ENCODE measurements at regions not wholly inside any gene's neighbourhood (a gene's known extent, or its start where the extent isn't known, plus 50 kb on each side); places are given as distances from the start of the nearest gene placed in this dataset.

GRCh38 chr11:71201936-71202597, 50.3 kb downstream of the SHANK2 start:
- no peak for DNase-seq (ENCODE audit: low read depth, low spot score)

- DNase-seq (ENCODE audit: low read depth, low spot score) = no peak
Observed at GRCh38 chr11:71201231-71201630, 51.1 kb downstream of the SHANK2 start.

GRCh38 chr11:71200761-71201160, 51.6 kb downstream of the SHANK2 start:
- no peak for DNase-seq (ENCODE audit: low read depth, low spot score)

GRCh38 chr11:71200172-71200716, 52.1 kb downstream of the SHANK2 start:
- no peak for DNase-seq (ENCODE audit: low read depth, low spot score)

GRCh38 chr11:71199226-71199820, 53.1 kb downstream of the SHANK2 start:
- DNase-seq (ENCODE audit: low read depth, low spot score) = no peak

- DNase-seq (ENCODE audit: low read depth, low spot score) = no peak
Observed at GRCh38 chr11:71198823-71199165, 53.6 kb downstream of the SHANK2 start.

GRCh38 chr11:71198141-71198822, 54.1 kb downstream of the SHANK2 start:
- DNase-seq (ENCODE audit: low read depth, low spot score) = no peak

GRCh38 chr11:71197096-71197495, 55.3 kb downstream of the SHANK2 start:
- DNase-seq (ENCODE audit: low read depth, low spot score) = no peak

- DNase-seq (ENCODE audit: low read depth, low spot score) = no peak
Observed at GRCh38 chr11:71194710-71195109, 57.7 kb downstream of the SHANK2 start.

- no peak for DNase-seq (ENCODE audit: low read depth, low spot score)
Observed at GRCh38 chr11:71193431-71193830, 58.9 kb downstream of the SHANK2 start.

GRCh38 chr11:71192629-71193028, 59.7 kb downstream of the SHANK2 start:
- DNase-seq (ENCODE audit: low read depth, low spot score) = no peak

GRCh38 chr11:71191201-71191600, 61.2 kb downstream of the SHANK2 start:
- no peak for DNase-seq (ENCODE audit: low read depth, low spot score)

GRCh38 chr11:71190551-71190950, 61.8 kb downstream of the SHANK2 start:
- DNase-seq (ENCODE audit: low read depth, low spot score) = no peak

GRCh38 chr11:71189768-71190315, 62.5 kb downstream of the SHANK2 start:
- DNase-seq (ENCODE audit: low read depth, low spot score) = no peak

- no peak for DNase-seq (ENCODE audit: low read depth, low spot score)
Observed at GRCh38 chr11:71188886-71189767, 63.2 kb downstream of the SHANK2 start.

- DNase-seq (ENCODE audit: low read depth, low spot score) = no peak
Observed at GRCh38 chr11:71188073-71188472, 64.3 kb downstream of the SHANK2 start.

- DNase-seq (ENCODE audit: low read depth, low spot score) = no peak
Observed at GRCh38 chr11:71186806-71187205, 65.6 kb downstream of the SHANK2 start.

- no peak for DNase-seq (ENCODE audit: low read depth, low spot score)
Observed at GRCh38 chr11:71185411-71185810, 67.0 kb downstream of the SHANK2 start.

GRCh38 chr11:71184421-71185210, 67.8 kb downstream of the SHANK2 start:
- DNase-seq (ENCODE audit: low read depth, low spot score) = no peak

- DNase-seq (ENCODE audit: low read depth, low spot score) = no peak
Observed at GRCh38 chr11:71183878-71184277, 68.5 kb downstream of the SHANK2 start.
